ENCODE measurements at regions not wholly inside any gene's neighbourhood (a gene's known extent, or its start where the extent isn't known, plus 50 kb on each side); places are given as distances from the start of the nearest gene placed in this dataset.

DNA sequence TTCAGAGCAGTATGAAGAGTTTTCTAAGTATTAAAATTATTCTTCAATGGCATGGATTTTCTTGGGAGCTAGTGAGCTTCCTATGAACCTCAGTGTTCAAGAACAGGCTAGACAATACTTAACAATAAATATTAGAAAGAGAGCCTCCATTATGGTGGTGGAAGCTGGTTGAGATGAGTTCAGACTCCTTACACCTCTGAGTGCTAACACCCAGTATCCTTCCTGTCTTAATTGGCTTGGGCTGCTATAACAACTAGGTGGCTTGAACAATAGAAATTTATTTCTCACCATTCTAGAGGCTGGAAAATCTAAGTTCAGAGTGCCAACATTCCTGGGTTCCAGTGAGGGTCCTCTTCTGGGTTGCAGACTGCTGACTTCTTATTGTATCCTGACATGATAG, 369.4 kb upstream of the HNRNPA3 start:
- no peak for DNase-seq (ENCODE audit: insufficient read length, low spot score, missing footprints)
- Histone ChIP-seq H3K4me1 (ENCODE audit: insufficient read depth, low read length) (no peaks in the 10 kb centered on the region), H3K9me3 (ENCODE audit: low read depth, low read length) (no peaks in the 10 kb centered on the region), H3K79me2 (ENCODE audit: insufficient read depth, low read length) (no peaks in the 10 kb centered on the region), H3K27ac (ENCODE audit: low read depth, low read length) (no peak overlapping the region), H2AFZ (ENCODE audit: low read length) (no peak overlapping the region), H4K20me1 (ENCODE audit: insufficient read depth, low read length) (no peaks in the 10 kb centered on the region), H3K4me2 (ENCODE audit: insufficient read depth, low read length) (no peak overlapping the region), H3K4me3 (ENCODE audit: insufficient read depth, low read length) (no peak overlapping the region), H3K36me3 (ENCODE audit: insufficient read depth, low read length) (no peaks in the 10 kb centered on the region), H3K27me3 (ENCODE audit: insufficient read depth, low read length) (no peaks in the 10 kb centered on the region)
- TF ChIP-seq, protein P1, sequence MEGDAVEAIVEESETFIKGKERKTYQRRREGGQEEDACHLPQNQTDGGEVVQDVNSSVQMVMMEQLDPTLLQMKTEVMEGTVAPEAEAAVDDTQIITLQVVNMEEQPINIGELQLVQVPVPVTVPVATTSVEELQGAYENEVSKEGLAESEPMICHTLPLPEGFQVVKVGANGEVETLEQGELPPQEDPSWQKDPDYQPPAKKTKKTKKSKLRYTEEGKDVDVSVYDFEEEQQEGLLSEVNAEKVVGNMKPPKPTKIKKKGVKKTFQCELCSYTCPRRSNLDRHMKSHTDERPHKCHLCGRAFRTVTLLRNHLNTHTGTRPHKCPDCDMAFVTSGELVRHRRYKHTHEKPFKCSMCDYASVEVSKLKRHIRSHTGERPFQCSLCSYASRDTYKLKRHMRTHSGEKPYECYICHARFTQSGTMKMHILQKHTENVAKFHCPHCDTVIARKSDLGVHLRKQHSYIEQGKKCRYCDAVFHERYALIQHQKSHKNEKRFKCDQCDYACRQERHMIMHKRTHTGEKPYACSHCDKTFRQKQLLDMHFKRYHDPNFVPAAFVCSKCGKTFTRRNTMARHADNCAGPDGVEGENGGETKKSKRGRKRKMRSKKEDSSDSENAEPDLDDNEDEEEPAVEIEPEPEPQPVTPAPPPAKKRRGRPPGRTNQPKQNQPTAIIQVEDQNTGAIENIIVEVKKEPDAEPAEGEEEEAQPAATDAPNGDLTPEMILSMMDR (IDR thresholded peaks at IDR 0.05; ENCODE audit: extremely low read depth, low read depth, low read length) = no peak

DNA sequence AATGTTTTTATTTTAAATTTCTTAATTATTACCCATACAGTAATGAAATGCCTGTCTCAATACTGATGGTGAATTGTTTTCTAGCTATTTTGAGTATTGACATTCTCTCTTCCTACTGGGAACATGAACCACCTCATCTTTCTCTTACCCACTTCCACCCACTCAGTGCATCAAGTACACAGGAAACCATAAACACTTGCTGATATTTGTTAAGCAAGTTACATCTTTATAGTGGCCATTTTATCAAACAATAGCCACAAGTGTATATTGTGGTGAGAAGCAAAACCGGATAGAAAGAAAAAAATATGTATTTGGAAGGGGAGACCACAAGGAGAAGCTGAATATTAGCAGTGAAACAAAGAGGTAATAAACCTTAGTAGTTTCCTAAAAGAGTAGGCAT, 368.1 kb upstream of the HNRNPA3 start:
- Histone ChIP-seq H3K4me2 (ENCODE audit: insufficient read depth, low read length) (no peak overlapping the region), H2AFZ (ENCODE audit: low read length) (no peak overlapping the region), H3K27ac (ENCODE audit: low read depth, low read length) (no peak overlapping the region), H3K79me2 (ENCODE audit: insufficient read depth, low read length) (no peaks in the 10 kb centered on the region), H3K4me1 (ENCODE audit: insufficient read depth, low read length) (no peaks in the 10 kb centered on the region), H3K4me3 (ENCODE audit: insufficient read depth, low read length) (no peak overlapping the region), H3K36me3 (ENCODE audit: insufficient read depth, low read length) (no peaks in the 10 kb centered on the region), H3K27me3 (ENCODE audit: insufficient read depth, low read length) (no peaks in the 10 kb centered on the region), H3K9me3 (ENCODE audit: low read depth, low read length) (no peaks in the 10 kb centered on the region), H4K20me1 (ENCODE audit: insufficient read depth, low read length) (no peaks in the 10 kb centered on the region)
- DNase-seq (ENCODE audit: insufficient read length, low spot score, missing footprints) = no peak
- TF ChIP-seq, protein P1 (IDR thresholded peaks at IDR 0.05; ENCODE audit: extremely low read depth, low read depth, low read length) = no peak

DNA sequence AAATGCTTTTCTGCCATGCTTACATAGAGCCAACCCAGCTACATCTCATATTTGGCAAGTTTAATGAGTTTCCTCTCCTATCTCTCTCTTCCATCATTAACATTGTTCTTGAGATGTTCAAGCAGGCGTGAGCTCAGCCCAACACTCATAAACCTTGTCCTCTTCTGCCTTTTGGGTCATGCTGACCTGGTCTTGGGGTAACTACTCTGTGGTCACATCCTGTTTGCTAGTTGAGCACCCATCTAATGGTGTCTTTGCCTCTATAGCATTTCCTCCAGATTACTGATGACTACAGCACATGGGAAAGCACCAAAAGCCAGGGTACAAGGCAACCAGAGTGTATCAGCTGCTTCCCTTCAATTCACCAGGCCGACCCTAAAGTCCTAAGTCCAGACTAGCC, 366.9 kb upstream of the HNRNPA3 start:
- TF ChIP-seq, protein P1 (IDR thresholded peaks at IDR 0.05; ENCODE audit: extremely low read depth, low read depth, low read length) = no peak
- H3K4me3 ChIP-seq (ENCODE audit: insufficient read depth, low read length) = no peak overlapping the region

DNA sequence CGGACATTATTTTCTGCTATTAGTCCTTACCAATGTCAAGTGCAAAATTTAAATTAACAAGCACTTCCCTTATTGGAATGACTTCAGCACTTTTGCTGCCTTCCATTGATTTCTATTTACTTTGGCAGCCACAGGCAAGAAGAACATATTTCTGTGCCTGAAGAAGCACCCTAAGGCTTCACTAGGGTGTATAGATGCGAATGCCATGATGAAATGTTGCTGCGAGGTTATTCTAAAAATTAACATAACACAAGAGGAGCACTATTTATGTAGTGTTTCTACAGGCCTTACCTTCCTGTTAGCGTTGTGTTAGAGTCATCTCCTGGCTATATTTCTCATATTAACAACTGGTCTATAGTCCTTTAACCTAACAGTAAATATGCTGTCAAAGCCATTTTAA, 365.0 kb upstream of the HNRNPA3 start:
- TF ChIP-seq, protein P1 (IDR thresholded peaks at IDR 0.05; ENCODE audit: extremely low read depth, low read depth, low read length) = no peak
- Histone ChIP-seq H3K9me3 (ENCODE audit: low read depth, low read length) (no peaks in the 10 kb centered on the region), H2AFZ (ENCODE audit: low read length) (no peak overlapping the region), H3K4me2 (ENCODE audit: insufficient read depth, low read length) (no peak overlapping the region), H3K27me3 (ENCODE audit: insufficient read depth, low read length) (no peaks in the 10 kb centered on the region), H3K79me2 (ENCODE audit: insufficient read depth, low read length) (no peaks in the 10 kb centered on the region), H4K20me1 (ENCODE audit: insufficient read depth, low read length) (no peaks in the 10 kb centered on the region), H3K36me3 (ENCODE audit: insufficient read depth, low read length) (no peaks in the 10 kb centered on the region), H3K27ac (ENCODE audit: low read depth, low read length) (no peak overlapping the region), H3K4me1 (ENCODE audit: insufficient read depth, low read length) (no peaks in the 10 kb centered on the region), H3K4me3 (ENCODE audit: insufficient read depth, low read length) (no peak overlapping the region)
- DNase-seq (ENCODE audit: insufficient read length, low spot score, missing footprints) = no peak

More for the DNA sequence above, 366.9 kb upstream of the HNRNPA3 start:
- no peaks in the 10 kb centered on the region for H3K36me3 ChIP-seq (ENCODE audit: insufficient read depth, low read length)
- no peaks in the 10 kb centered on the region for H4K20me1 ChIP-seq (ENCODE audit: insufficient read depth, low read length)
- no peak overlapping the region for H2AFZ ChIP-seq (ENCODE audit: low read length)
- no peaks in the 10 kb centered on the region for H3K9me3 ChIP-seq (ENCODE audit: low read depth, low read length)
- DNase-seq (ENCODE audit: insufficient read length, low spot score, missing footprints) = no peak
- no peak overlapping the region for H3K27ac ChIP-seq (ENCODE audit: low read depth, low read length)
- no peaks in the 10 kb centered on the region for H3K4me1 ChIP-seq (ENCODE audit: insufficient read depth, low read length)
- no peaks in the 10 kb centered on the region for H3K79me2 ChIP-seq (ENCODE audit: insufficient read depth, low read length)
- no peak overlapping the region for H3K4me2 ChIP-seq (ENCODE audit: insufficient read depth, low read length)
- no peaks in the 10 kb centered on the region for H3K27me3 ChIP-seq (ENCODE audit: insufficient read depth, low read length)
